Stomach (tissue), 4 donors: ENCODE measurements at regions not wholly inside any gene's neighbourhood (a gene's known extent, or its start where the extent isn't known, plus 50 kb on each side); places are given as distances from the start of the nearest gene placed in this dataset.

Experiments
- POLR2A ChIP-seq, 4 donors: fragments of 450-650 bp; IDR thresholded peaks; one replicate each; pipeline ENCODE4 v1.6.1; 2016; ENCODE audit warnings: antibody characterized with exemption in 4 of 4, control low read depth in 2 of 4, mild to moderate bottlenecking in 1 of 4, moderate library complexity in 1 of 4
- POLR2AphosphoS5 ChIP-seq, 3 donors: sonication (generic); formaldehyde crosslinking; IDR thresholded peaks; one replicate each; pipeline ENCODE4 v1.6.1; 2016; ENCODE audit warnings: antibody characterized with exemption in 3 of 3
- TF ChIP-seq, protein P1 (sequence below), 7 experiments: fragments of 450-650 bp in 4 of 7; fragments of 200-600 bp in 3 of 7; sonication (generic) in 3 of 7; IDR thresholded peaks; one replicate each; pipeline ENCODE4 v1.5.1; 2016 to 2019; ENCODE audit warnings: antibody characterized with exemption in 7 of 7, control low read depth in 2 of 7, mild to moderate bottlenecking in 1 of 7

DNA sequence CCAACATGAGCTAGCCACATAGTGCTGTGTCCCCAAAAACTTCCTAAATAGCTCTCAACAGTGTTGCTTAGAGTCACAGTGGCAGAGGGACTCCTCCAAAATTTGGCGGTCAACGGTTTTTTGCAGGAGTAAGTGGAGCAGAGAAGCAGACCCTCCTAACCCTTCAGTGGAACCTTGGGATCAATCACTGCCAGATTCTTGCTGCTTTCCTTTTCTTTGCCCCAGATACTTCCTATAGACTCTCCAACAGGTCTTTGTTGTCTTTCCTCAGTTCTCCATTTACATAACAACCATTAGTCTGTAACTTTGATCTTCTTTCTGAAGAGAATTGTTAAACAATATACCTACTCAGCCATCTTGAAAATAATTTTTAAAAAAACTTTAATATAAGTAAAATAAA is 556.1 kb downstream of the BRINP3 start:
- TF ChIP-seq, protein P1, sequence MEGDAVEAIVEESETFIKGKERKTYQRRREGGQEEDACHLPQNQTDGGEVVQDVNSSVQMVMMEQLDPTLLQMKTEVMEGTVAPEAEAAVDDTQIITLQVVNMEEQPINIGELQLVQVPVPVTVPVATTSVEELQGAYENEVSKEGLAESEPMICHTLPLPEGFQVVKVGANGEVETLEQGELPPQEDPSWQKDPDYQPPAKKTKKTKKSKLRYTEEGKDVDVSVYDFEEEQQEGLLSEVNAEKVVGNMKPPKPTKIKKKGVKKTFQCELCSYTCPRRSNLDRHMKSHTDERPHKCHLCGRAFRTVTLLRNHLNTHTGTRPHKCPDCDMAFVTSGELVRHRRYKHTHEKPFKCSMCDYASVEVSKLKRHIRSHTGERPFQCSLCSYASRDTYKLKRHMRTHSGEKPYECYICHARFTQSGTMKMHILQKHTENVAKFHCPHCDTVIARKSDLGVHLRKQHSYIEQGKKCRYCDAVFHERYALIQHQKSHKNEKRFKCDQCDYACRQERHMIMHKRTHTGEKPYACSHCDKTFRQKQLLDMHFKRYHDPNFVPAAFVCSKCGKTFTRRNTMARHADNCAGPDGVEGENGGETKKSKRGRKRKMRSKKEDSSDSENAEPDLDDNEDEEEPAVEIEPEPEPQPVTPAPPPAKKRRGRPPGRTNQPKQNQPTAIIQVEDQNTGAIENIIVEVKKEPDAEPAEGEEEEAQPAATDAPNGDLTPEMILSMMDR (IDR thresholded peaks at IDR 0.05): no peak
- TF ChIP-seq POLR2A (IDR thresholded peaks at IDR 0.05) (no peak), POLR2AphosphoS5 (IDR thresholded peaks at IDR 0.05) (no peak)
